GM19099 (cell line): ENCODE measurements at regions not wholly inside any gene's neighbourhood (a gene's known extent, or its start where the extent isn't known, plus 50 kb on each side); places are given as distances from the start of the nearest gene placed in this dataset.

Experiments used
- POLR2A ChIP-seq: IDR thresholded peaks from 3 replicates; pipeline ENCODE4 v1.6.1; 2011; ENCODE audit warnings: low read depth; ENCODE audit not compliant: insufficient read length; ENCODE audit errors: extremely low read depth

DNA sequence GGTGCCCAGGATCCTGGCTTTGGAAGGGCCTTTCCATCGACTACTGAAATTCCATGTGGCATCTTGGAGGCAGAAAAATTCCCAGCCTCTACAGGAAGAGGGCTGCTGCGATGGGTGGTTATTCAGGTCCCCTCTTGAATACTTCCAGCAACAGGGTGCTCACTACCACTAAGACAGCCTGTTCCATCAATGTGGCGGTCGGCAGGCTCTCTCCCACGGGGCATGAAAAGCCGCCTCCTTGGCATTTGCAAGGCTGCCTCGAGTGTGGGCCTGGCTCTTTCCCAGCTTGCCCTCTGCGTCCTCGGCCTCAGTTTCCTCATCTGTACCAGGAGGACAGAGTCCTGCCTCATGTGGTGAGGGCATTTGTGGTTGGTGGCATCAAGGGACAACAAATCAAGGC lies 62.4 kb downstream of the ADRA2C start:
- no peak for TF ChIP-seq POLR2A

DNA sequence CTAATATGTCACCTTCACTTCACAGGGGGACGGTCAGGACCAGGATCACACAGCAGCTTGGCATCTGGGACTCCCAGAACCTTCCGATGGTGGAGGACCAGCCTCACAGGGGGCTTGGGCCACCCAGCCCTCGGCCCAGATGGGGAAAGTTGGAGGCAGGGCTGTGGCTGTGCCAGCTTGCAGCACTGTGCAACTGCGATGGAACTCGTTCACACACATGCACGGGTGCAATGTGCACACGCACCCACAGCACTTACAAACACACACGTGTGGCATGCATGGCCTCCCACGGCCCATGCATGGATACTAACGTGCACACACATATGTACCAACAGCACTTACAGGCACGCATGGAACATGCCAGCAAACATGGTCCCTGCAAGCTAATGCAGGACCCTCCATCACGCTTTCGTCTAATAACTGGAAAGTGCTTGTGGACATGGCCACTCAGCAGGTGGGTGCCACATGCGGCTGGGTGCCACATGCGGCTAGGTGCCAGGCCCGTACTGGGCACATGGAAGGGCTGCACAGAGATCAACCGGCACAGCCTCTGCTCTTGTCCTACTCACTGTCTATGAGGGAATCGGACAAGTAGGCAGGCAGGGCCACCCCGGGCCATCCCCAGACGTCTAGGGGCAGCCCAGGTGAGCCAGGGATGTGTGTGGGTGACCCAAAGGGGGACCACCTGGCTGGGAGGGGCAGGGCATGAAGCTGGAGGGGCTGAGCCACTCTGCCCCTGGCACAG lies 63.2 kb downstream of the ADRA2C start:
- no peak for TF ChIP-seq POLR2A

DNA sequence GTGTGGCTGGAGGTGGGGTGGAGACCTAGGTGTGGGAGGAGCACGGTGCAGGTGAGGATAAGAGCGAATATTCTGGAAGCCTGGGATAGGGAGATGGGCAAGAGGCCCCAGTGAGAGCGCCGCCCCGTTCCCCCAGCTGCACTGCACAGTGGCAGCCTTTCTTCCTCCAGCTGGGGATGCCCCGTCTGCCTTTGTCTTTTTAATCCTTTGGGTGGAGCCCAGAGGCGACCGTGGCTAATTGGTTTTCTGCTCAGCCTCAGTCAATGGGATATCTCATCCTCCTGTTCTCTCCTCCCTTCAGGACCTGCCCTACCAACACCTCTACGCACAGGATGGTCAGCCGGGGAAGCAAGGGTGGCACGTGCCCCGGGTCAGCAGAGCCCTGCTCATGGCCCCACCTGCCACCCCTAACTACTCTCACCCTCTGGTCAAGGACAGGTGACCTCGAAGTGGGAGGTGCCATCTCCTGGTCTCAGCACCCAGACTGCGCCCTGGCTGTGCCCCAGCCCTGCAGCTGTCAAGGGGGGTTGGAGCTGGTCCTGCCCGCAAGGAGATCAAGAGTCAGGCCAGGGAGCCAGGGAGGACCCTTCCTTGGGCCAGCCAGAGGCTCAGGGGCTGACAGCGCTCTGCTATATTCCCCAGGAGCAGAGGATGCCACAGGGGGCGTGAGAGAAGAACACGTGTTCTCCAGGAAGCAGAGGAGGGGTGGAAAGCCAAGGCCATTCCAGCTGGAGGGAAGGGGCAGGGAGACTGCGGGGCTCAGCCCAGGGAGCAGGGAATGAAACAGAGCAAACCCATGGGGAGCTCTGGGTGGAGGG lies 64.0 kb downstream of the ADRA2C start:
- no peak for TF ChIP-seq POLR2A

DNA sequence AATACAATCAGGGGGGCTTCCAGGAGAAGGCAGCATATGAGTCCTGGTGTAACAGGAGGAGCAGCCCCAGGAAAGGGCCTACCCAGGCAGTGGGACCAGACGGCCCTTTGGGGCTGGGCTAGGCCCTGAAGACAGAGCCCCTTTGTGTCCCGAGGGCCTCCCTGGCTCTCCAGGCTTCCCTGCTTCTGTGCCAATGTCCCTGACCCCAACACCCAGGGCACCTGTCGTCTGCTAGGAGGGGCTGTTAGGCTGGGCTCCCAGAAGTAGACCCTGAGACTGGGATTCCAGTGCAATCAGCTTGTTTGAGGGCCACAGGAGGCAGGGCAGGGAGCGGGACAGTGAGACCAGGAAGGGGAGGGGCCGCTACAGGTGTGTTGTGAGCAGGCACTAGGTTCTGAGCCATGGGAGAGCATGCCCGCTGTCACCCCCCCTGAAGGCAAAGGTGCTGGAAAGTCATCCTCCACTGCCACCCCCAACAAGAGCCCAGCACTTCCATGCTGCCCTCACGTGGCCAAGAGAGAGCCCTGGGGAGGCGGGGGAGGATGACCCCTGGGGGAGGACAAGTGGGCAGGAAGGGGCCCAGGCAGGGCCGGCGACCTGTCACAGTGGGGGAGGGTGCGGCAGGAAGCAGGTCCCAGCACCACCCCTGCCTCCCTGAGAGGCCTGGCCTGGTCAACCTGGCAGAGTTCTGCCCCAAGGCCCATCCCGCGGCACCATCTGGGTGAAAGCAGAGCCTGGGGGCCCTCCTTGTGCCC lies 64.8 kb downstream of the ADRA2C start:
- TF ChIP-seq POLR2A = no peak

DNA sequence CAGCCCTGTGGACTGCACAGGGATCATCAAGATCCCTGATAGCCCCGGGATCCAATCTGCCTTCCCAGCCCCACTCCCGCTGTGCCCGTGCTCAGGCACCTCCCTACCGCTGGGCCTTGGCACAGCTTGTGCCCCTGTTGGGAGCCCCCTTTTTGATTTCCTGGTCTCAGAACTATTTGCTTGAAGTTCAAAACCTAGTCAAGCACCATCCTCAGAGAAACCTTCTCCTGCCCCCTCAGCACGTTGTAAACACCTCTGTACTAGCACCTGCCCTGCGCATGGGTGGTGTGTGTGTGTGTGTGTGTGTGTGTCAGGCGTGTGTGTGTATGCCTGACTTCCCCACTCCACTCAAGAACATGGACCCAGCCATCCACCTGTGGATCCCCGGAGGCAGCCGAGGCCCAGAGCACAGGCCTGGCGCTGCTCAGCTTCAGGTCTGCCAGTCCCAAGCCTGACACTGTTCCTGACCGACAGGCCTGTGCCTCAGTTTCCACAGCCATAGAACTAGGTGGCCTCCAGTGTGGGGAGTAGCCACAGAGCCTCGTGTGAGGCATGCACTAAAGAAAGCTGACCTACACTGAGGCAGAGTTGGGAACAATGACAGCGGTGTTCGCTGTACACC lies 65.5 kb downstream of the ADRA2C start:
- no peak for TF ChIP-seq POLR2A

DNA sequence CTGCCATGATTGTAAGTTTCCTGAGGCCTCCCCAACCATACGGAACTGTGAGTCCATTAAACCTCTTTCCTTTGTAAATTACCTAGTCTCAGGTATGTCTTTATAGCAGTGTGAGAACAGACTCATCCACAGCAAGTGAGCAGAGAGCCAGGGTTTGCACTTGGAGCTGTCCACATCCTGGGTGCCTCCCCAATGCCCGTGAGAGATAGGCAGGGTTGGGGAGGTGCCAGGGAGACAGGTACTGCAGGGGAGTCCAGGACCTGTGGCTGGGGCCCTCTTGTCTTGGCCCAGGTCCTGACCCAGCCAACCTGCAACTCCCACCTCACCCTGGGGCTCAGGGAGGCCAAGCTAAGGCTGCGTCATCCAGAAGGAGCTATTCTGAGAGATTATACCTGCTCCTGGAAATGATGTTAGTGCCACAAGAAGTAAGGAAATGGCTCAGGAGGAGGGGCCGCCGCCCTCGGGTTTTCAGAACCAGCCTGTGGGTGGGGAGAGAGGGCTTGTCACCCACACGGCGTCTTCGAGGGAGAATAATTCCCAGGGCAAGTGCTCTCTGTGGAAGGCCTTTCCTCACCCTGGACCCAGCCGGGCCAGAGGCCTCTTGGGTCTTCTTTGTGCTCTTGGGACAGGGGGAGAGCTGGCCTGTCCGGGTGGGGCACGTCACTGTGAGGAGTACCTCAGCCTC lies 66.5 kb downstream of the ADRA2C start:
- no peak for TF ChIP-seq POLR2A

DNA sequence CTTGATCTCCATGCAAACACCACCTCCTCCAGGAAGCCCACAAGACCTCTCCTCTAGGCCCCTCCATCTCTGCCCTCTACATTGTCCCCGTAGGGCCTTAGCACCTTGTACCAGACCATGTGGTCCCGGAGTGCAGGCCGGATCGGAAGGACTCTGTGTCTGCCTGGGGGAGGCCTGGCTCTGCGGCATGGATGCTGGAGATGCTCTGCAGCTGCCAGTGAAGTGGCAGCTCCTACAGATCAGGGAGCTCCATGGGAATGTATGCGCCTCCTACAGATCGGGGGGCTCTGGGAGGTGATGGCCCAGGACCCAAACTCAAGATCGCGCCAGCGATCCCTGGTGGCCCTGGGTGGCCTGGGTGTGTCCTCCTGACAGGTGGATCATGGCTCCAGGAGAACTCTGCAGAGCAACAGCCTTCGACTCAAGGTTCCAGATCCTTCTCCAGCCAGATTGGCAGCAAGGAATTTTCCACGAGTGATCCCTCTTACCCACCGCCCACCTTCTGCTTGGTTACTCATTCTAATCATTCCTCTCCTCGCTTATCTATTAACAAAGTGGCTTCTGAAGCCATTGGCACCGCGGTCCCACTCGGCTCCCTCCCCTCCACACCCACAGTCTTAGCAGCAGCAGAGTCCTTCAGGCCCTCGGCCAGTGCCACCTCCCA lies 67.3 kb downstream of the ADRA2C start:
- no peak for TF ChIP-seq POLR2A

DNA sequence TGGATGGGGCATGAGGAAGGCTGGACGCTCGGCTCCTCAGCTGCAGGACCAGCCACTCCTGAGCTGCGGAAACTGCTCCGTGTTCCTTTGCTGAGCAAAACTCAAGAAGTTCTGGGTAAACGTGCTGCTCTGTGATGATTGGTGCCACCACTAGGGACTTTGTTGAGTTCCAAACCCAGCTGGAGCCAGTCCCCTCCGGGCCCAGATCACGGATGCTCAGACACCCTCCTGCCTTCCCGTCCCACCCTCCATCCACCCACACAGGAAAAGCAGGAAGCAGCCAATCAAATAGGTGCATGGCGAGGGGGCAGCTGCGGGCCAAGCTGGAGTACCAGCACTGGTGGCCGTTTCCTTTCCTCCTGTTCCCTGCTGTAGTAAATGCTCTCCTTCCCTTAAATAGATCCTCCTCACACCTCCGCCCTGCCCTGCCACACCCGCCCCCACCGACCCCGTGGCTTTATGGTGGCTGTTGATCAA lies 68.0 kb downstream of the ADRA2C start:
- TF ChIP-seq POLR2A = no peak

DNA sequence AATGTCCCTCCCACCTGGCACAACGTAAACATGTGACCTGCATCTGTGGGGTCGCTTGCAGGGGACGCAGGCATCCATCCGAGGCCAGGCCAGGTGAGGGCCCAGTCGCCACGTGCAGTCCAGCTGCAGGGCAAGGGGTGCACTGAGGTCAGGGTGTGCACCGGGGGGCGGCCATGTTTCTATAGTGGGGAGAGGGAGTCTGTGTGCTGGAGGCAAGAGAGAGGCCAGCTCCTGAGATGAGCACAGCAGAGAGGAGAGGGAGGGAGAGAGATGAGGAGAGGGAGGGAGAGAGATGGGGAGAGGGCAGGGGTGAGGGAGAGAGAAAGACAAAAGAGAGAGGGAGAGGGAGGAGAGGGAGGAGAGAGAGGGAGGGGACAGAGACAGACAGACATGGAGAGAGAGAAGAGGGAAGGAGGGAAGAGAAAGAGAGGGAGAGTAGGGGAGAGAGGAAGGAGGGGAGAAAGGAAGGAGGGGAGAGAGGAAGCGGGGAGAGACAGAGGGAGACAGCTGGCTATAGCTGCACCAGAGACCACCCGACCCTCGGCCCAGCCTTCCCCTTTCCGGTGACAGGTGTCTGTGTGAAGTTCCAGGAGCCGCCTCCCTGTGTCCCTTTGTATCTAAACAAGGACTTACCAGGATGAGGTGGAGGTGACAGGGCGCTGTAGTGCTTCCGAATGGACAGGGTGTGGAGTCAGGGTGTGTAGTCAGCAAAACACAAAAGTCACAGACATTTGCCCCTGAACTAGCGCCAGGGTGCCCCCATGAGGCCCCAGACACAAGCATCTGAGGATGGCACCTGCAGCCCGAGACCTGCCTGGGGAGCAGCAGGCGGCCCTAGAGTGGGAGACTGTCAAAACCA lies 68.7 kb downstream of the ADRA2C start:
- TF ChIP-seq POLR2A = no peak

DNA sequence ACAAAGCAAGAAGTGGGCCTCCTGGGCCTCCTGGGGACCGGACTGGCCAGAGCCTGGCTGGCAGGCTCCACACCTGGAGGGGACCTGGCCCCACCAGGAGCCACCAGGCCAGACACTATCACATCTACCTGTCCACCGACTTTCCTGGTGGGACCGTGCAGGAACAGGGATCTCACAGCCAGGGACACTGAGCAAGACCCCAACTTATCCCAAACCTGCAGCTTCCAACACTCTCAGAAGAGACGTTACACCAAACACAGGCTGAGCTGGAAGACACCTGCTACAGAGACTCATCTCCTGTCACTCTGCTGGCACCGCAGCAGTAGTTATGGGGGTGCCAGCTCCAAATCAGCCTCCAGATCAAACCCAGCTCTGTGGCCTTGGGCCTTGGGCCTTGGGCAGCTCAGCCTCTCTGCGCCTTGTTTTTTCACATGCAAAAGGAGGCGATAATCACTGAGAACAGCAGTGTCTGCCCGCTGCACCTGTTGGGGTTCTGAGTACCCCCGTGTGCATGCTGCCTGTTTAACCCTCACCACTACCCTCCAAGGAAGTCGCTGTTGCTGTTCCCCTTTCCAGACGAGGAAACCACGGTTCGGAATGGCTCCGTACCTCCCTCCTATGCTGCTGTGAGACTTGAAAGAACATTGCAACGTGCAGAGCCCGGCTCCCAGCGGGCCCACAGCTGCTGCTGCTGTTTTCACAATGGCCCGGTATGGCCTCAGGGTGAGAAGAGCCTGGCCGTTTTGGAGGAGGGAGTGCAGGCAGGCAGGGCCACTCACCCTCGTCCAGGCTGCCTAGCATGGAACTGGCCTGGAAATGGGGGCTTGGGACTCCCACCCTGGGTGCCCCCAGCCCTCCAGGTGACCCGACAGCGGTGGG lies 69.6 kb downstream of the ADRA2C start:
- TF ChIP-seq POLR2A = no peak

DNA sequence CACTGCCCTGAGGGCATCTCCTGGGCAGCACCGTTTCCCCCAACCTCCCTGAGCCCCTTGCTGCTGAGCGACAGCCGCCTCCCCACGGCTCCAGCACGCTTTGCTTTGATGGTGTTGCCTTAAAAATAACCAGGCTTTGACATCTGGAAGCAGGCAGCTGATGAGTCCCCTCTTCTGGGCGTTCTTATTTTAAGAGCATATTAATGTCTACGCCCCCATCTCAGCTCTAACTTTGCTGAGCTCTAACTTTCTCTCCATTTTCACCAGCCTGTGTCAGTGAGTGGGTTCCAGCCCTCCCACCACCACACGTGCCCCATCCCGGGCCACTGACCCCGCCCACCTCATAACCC lies 70.2 kb downstream of the ADRA2C start:
- TF ChIP-seq POLR2A = no peak
